SU-DHL-6 (cell line): ENCODE measurements at regions not wholly inside any gene's neighbourhood (a gene's known extent, or its start where the extent isn't known, plus 50 kb on each side); places are given as distances from the start of the nearest gene placed in this dataset.

ENCODE experiments used
- CTCF ChIP-seq: fragments of 200-600 bp; sonication (generic); IDR thresholded peaks from one replicate; pipeline ENCODE4 v1.5.1; 2017; ENCODE audit warnings: antibody characterized with exemption, mild to moderate bottlenecking, low read length, moderate library complexity; ENCODE audit not compliant: insufficient read depth, poor library complexity, severe bottlenecking
- EZH2phosphoT487 ChIP-seq: fragments of 200-600 bp; sonication (generic), shearing (Covaris generic); conservative IDR thresholded peaks from 2 replicates; pipeline ENCODE4 v1.6.1; 2018; ENCODE audit warnings: mild to moderate bottlenecking, antibody characterized with exemption, low read length, moderate library complexity, mixed read lengths

- no peak for TF ChIP-seq CTCF
- TF ChIP-seq EZH2phosphoT487, result no peak
Observed at GRCh38 chr3:24562895-24563294, 68.2 kb upstream of the THRB start.
